AG09319 (cell line): ENCODE measurements at regions not wholly inside any gene's neighbourhood (a gene's known extent, or its start where the extent isn't known, plus 50 kb on each side); places are given as distances from the start of the nearest gene placed in this dataset.

Source experiments
- DNase-seq: peaks from one replicate; pipeline ENCODE4 v3.0.0-alpha.2; 2010; ENCODE audit warnings: low read depth; ENCODE audit errors: extremely low read depth
- CTCF ChIP-seq: IDR thresholded peaks from 2 replicates; pipeline ENCODE4 v1.5.1; 2011; ENCODE audit warnings: low read depth, mild to moderate bottlenecking, inconsistent platforms, low read length, moderate library complexity

- no peak for DNase-seq
- no peak for TF ChIP-seq CTCF
These were observed 332.3 kb upstream of the C2CD4B start for GRCh38 chr15:62497356-62497755.

- DNase-seq: no peak
- TF ChIP-seq CTCF: no peak
These were observed 333.2 kb upstream of the C2CD4B start for GRCh38 chr15:62498278-62498677.

GRCh38 chr15:62498712-62499111 lies 333.6 kb upstream of the C2CD4B start:
- DNase-seq: no peak
- no peak for TF ChIP-seq CTCF

GRCh38 chr15:62500325-62500724 lies 335.2 kb upstream of the C2CD4B start:
- no peak for TF ChIP-seq CTCF
- no peak for DNase-seq

GRCh38 chr15:62502451-62502850 lies 337.4 kb upstream of the C2CD4B start:
- TF ChIP-seq CTCF: no peak
- no peak for DNase-seq

- TF ChIP-seq CTCF: no peak
- DNase-seq: no peak
These were observed 338.4 kb upstream of the C2CD4B start for GRCh38 chr15:62503451-62503850.

GRCh38 chr15:62505762-62506161 lies 340.7 kb upstream of the C2CD4B start:
- no peak for DNase-seq
- TF ChIP-seq CTCF: no peak
